ENCODE measurements at regions not wholly inside any gene's neighbourhood (a gene's known extent, or its start where the extent isn't known, plus 50 kb on each side); places are given as distances from the start of the nearest gene placed in this dataset.

GRCh38 chr6:14273191-14273590 is 155.6 kb downstream of the CD83 start:
- Histone ChIP-seq H3K9ac (ENCODE audit: low read length) (no peak overlapping the region), H3K4me3 (ENCODE audit: low read length) (no peak overlapping the region), H3K27me3 (replicated peaks; ENCODE audit: insufficient read depth, low read length) (no peaks in the 10 kb centered on the region), H2AFZ (ENCODE audit: low read length) (no peak overlapping the region), H3K4me1 (ENCODE audit: low read length) (peaks cover 22% of the 10 kb centered on the region), H3K79me2 (ENCODE audit: low read length) (no peaks in the 10 kb centered on the region), H3K4me2 (ENCODE audit: low read depth, low read length) (no peak overlapping the region), H4K20me1 (ENCODE audit: insufficient read depth, low read length) (no peaks in the 10 kb centered on the region), H3F3A (ENCODE audit: insufficient read depth, low read length) (peaks cover 10% of the 10 kb centered on the region; the same call in 1 of the 2 replicates), H3K9me2 (replicated peaks; ENCODE audit: insufficient read depth, low read length) (no peaks in the 10 kb centered on the region), H3K9me3 (replicated peaks; ENCODE audit: insufficient read depth, low read length) (no peaks in the 10 kb centered on the region), H3K27ac (ENCODE audit: low read length) (no peak overlapping the region), H3K36me3 (replicated peaks; ENCODE audit: insufficient read depth, low read length) (no peaks in the 10 kb centered on the region)
- TF ChIP-seq CTCF (IDR thresholded peaks at IDR 0.05; ENCODE audit: low read length) (no peak), EZH2phosphoT487 (IDR thresholded peaks at IDR 0.05; ENCODE audit: low read length) (no peak)
- no peak for DNase-seq

- peaks cover 30% of the 10 kb centered on the region for H3K4me1 ChIP-seq (ENCODE audit: low read length)
- no peaks in the 10 kb centered on the region for H3K27me3 ChIP-seq (replicated peaks; ENCODE audit: insufficient read depth, low read length)
- H4K20me1 ChIP-seq (ENCODE audit: insufficient read depth, low read length) = no peaks in the 10 kb centered on the region
- no peak for TF ChIP-seq CTCF (IDR thresholded peaks at IDR 0.05; ENCODE audit: low read length)
- TF ChIP-seq EZH2phosphoT487 (IDR thresholded peaks at IDR 0.05; ENCODE audit: low read length) = no peak
- no peak for TF ChIP-seq EZH2 (optimal IDR thresholded peaks at IDR 0.05; ENCODE audit: low read depth, low read length)
- no peaks in the 10 kb centered on the region for H3K36me3 ChIP-seq (replicated peaks; ENCODE audit: insufficient read depth, low read length)
- no peaks in the 10 kb centered on the region for H3K9me2 ChIP-seq (replicated peaks; ENCODE audit: insufficient read depth, low read length)
- H3K9me3 ChIP-seq (replicated peaks; ENCODE audit: insufficient read depth, low read length) = no peaks in the 10 kb centered on the region
- H2AFZ ChIP-seq (ENCODE audit: low read length) = no peak overlapping the region
- H3K9ac ChIP-seq (ENCODE audit: low read length) = no peak overlapping the region
- H3K79me2 ChIP-seq (ENCODE audit: low read length) = no peaks in the 10 kb centered on the region
- no peak overlapping the region for H3K27ac ChIP-seq (ENCODE audit: low read length)
- DNase-seq = no peak
- peaks cover 10% of the 10 kb centered on the region; the same call in 1 of the 2 replicates for H3F3A ChIP-seq (ENCODE audit: insufficient read depth, low read length)
- H3K4me2 ChIP-seq (ENCODE audit: low read depth, low read length) = no peak overlapping the region
- no peak overlapping the region for H3K4me3 ChIP-seq (ENCODE audit: low read length)
These were observed 156.4 kb downstream of the CD83 start for GRCh38 chr6:14274016-14274415.

- Histone ChIP-seq H3K9me2 (replicated peaks; ENCODE audit: insufficient read depth, low read length) (no peaks in the 10 kb centered on the region), H4K20me1 (ENCODE audit: insufficient read depth, low read length) (no peaks in the 10 kb centered on the region), H2AFZ (ENCODE audit: low read length) (no peak overlapping the region), H3K79me2 (ENCODE audit: low read length) (no peaks in the 10 kb centered on the region), H3K36me3 (replicated peaks; ENCODE audit: insufficient read depth, low read length) (no peaks in the 10 kb centered on the region), H3K27me3 (replicated peaks; ENCODE audit: insufficient read depth, low read length) (no peaks in the 10 kb centered on the region), H3K4me2 (ENCODE audit: low read depth, low read length) (no peak overlapping the region), H3F3A (ENCODE audit: insufficient read depth, low read length) (peaks cover 10% of the 10 kb centered on the region; the same call in 1 of the 2 replicates), H3K4me1 (ENCODE audit: low read length) (peaks cover 30% of the 10 kb centered on the region), H3K27ac (ENCODE audit: low read length) (no peak overlapping the region), H3K4me3 (ENCODE audit: low read length) (no peak overlapping the region), H3K9ac (ENCODE audit: low read length) (no peak overlapping the region), H3K9me3 (replicated peaks; ENCODE audit: insufficient read depth, low read length) (no peaks in the 10 kb centered on the region)
- no peak for DNase-seq
- no peak for TF ChIP-seq EZH2phosphoT487 (IDR thresholded peaks at IDR 0.05; ENCODE audit: low read length)
- no peak for TF ChIP-seq CTCF (IDR thresholded peaks at IDR 0.05; ENCODE audit: low read length)
- no peak for TF ChIP-seq EZH2 (optimal IDR thresholded peaks at IDR 0.05; ENCODE audit: low read depth, low read length)
These were observed 157.2 kb downstream of the CD83 start for GRCh38 chr6:14274546-14275492.

Measured in MM.1S (cell line).